ENCODE measurements at regions not wholly inside any gene's neighbourhood (a gene's known extent, or its start where the extent isn't known, plus 50 kb on each side); places are given as distances from the start of the nearest gene placed in this dataset.

- no peak overlapping the region for H3K4me2 ChIP-seq (ENCODE audit: control insufficient read depth, insufficient read depth)
- FAIRE-seq (no peak), DNase-seq (ENCODE audit: low read depth, low spot score) (no peak), ATAC-seq (no peak)
- no peak overlapping the region for H3K9ac ChIP-seq (ENCODE audit: control insufficient read depth, insufficient read depth, low read length)
- no peaks in the 10 kb centered on the region for H3K36me3 ChIP-seq (ENCODE audit: control insufficient read depth in 2 of 2, insufficient read depth in 2 of 2, low read length in 1 of 2)
- H3K9me3 ChIP-seq (replicated peaks; ENCODE audit: control insufficient read depth, insufficient read depth, low read length), result no peaks in the 10 kb centered on the region
- H3K79me2 ChIP-seq (ENCODE audit: control insufficient read depth, insufficient read depth, low read length), result no peaks in the 10 kb centered on the region
- no peak overlapping the region for H3K27ac ChIP-seq (ENCODE audit: control insufficient read depth, insufficient read depth)
- in situ Hi-C loops (cut with MboI) (no loop called here), intact Hi-C loops (cut with micrococcal nuclease; ENCODE audit: unreplicated experiment) (no loop called here)
- no peaks in the 10 kb centered on the region for H3K4me1 ChIP-seq (ENCODE audit: control insufficient read depth, insufficient read depth, low read length)
- H3K4me3 ChIP-seq, result no peak overlapping the region
- no peak overlapping the region for H2AFZ ChIP-seq (ENCODE audit: control insufficient read depth, low read depth, low read length)
- CTCF ChIA-PET, result no interaction called here
- no peak for TF ChIP-seq NRF1 (conservative IDR thresholded peaks at IDR 0.05; ENCODE audit: low read depth, low read length)
- no peak for TF ChIP-seq REST (IDR thresholded peaks at IDR 0.05; ENCODE audit: low read depth, low read length)
- TF ChIP-seq RB1 (IDR thresholded peaks at IDR 0.05; ENCODE audit: borderline replicate concordance), result no peak
- TF ChIP-seq PAX5 (IDR thresholded peaks at IDR 0.05; ENCODE audit: borderline replicate concordance, low read depth, low read length), result no peak
- TF ChIP-seq ZZZ3 (IDR thresholded peaks at IDR 0.05; ENCODE audit: control insufficient read depth, insufficient read length, low read depth), result no peak
- TF ChIP-seq ZNF622 (IDR thresholded peaks at IDR 0.05), result no peak
- no peak for TF ChIP-seq TCF12 (IDR thresholded peaks at IDR 0.05; ENCODE audit: low read depth, low read length)
- TF ChIP-seq ATF2 (IDR thresholded peaks at IDR 0.05; ENCODE audit: low read length), result no peak
- TF ChIP-seq SMC3 (IDR thresholded peaks at IDR 0.05; ENCODE audit: borderline replicate concordance, low read length), result no peak
- no peak for TF ChIP-seq KAT2A (conservative IDR thresholded peaks at IDR 0.05; ENCODE audit: control insufficient read depth, low read depth, low read length)
- TF ChIP-seq TAF1 (IDR thresholded peaks at IDR 0.05; ENCODE audit: borderline replicate concordance, low read depth, low read length), result no peak
- no peak for TF ChIP-seq RBBP5 (conservative IDR thresholded peaks at IDR 0.05)
- TF ChIP-seq EGR1 (IDR thresholded peaks at IDR 0.05; ENCODE audit: borderline replicate concordance in 1 of 2, low read depth in 2 of 2, low read length in 2 of 2), result no peak
- H3K27me3 ChIP-seq (replicated peaks in 1 of 2; ENCODE audit: control insufficient read depth in 2 of 2, insufficient read depth in 2 of 2, low read length in 1 of 2), result no peaks in the 10 kb centered on the region
- POLR2A ChIA-PET, result no interaction called here
- BruUV-seq (replicated peaks), result no TSS peak
- H4K20me1 ChIP-seq (ENCODE audit: control insufficient read depth, insufficient read depth), result no peaks in the 10 kb centered on the region
- RAD21 ChIA-PET (ENCODE audit: unreplicated experiment), result no interaction called here
- SMC1A ChIA-PET (ENCODE audit: uncharacterized antibody, unreplicated experiment), result no interaction called here
Measured at GRCh38 chr9:22265038-22265437, 181.6 kb upstream of the DMRTA1 start.
